IPS-18c (cell line): ENCODE measurements at regions not wholly inside any gene's neighbourhood (a gene's known extent, or its start where the extent isn't known, plus 50 kb on each side); places are given as distances from the start of the nearest gene placed in this dataset.

Source experiments
- H3K4me3 ChIP-seq: 2 replicates; pipeline ENCODE4 v1.7.0; 2013; ENCODE audit warnings: low read depth, mild to moderate bottlenecking, low read length, moderate library complexity; ENCODE audit not compliant: insufficient read depth
- H3K9me3 ChIP-seq: one replicate; pipeline ENCODE4 v1.6.1; 2013; ENCODE audit warnings: mild to moderate bottlenecking, low read length, moderate library complexity; ENCODE audit not compliant: control insufficient read depth, insufficient read depth

DNA sequence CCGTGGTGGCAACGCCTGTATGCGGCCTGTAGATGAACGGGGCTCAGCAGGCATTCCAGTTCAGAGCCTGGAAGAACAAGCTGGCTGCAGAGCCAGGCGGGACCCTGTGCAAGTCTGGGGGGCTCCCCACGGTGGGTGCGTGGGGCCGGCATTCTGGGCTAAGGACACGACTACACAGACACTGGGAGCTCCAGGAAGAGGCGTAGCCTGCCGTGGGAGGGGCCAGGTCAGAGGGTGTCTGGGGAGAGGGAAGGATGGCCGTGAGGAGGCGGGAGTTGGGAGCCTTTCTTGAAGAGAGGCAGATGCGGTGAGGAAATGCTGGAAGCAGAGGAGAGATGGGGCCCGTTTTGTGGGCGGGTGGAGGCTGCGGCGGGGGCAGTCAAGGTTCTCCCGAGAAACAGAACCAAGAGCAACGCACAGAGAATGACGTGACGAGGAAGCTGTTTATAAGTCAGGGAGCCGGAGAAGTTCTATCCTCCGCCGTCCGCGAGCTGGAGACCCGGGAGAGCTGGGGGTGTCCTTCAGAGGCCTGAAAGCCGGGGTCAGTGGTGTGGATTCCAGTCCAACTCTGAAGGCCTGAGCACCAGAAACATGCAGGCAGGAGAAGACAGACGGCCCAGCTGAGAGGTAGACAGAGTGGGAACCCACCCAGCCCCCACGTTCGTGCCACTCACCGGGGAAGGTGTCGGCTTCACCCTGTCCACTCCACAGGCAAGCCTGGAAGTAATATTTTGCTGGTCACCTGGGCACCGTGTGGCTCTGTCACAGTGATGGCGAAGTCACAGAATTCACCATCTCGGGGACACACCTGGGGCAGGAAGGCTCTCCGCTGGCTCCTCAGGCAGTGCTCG, 529.6 kb downstream of the BRD1 start:
- H3K9me3 ChIP-seq, result no peaks in the 10 kb centered on the region
- H3K4me3 ChIP-seq, result no peak overlapping the region

DNA sequence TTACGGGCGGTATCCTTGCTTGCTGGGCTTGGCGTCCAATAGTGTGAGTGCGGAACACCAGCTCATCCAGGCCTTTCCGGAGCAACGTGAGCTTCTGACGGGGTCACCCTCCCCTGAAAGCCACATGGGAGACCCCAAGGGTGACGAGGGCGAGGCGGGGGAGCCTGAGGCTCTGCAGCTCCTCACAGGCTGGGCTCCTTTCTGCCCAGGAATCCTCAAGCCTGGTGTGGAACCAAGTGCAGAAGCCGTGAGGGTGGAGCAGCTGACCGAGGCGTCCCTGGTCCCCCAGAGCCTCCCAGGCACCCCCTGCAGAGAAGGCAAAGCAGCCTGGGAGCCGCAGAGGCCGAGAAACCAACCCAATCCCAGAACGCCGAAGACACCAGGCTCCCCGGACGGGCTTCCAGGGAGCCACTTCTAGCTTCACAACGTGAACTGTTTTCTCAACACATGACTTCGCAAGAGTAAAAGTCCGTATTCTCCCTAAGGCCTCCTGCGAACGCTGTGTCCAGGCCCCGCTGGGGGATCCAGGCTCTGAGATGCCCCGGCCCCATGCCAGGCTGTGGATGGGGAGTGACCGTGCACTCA, 530.3 kb downstream of the BRD1 start:
- H3K4me3 ChIP-seq, result no peak overlapping the region
- H3K9me3 ChIP-seq, result no peaks in the 10 kb centered on the region

DNA sequence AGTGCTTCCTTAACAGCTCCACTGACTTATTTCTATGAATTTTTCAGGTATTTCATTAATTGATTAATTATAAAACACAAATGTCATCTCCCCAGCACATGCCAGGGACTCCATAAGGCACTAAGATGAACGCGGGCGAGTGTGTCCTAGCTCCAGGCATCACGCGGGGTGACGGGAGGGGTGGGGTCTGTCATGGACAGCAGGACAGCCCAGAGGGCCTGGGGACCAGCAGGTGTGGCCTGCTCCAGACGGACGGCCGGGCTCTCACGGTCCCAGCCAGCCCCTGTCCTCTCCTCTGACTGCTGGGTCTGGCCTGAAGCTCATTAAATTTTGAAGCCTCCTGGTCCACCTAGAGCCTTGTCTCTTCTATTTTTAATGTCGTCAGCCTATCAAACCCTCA, 531.1 kb downstream of the BRD1 start:
- Histone ChIP-seq H3K9me3 (no peaks in the 10 kb centered on the region), H3K4me3 (no peak overlapping the region)

DNA sequence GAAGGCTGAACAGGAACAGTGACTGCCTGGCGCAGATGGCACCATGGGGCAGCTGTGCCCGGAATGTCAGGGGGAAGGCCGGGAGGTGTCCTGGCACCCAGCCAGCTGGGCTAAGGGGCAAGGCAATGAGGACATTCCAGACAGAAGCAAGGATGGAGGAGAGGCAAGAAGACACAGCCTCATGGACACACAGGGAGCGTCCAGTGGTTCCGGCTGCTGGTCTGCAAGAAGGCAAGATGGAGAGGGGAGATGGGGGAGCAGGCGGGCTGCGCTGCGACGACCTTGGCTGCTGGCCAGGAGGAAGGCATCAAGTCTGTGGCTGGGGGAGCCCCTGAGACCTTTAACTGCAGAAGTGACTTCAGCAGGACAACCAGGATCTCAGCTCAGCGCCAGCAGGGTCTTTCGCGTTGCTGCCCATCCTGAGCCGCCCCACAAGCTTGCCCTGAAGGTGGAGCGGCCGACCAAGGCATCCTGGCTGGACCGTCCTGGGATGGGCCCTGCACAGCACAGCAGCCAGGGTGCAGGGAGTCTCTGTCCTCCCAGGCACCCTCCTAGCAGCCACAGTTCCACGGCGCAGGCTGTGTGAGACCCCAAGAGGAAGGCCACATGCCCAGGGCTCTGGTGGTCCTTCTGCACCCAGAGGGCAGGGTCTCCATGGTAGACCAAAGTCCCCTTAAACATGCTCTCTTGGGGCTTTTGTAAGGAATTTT, 531.7 kb downstream of the BRD1 start:
- no peak overlapping the region for H3K4me3 ChIP-seq
- no peaks in the 10 kb centered on the region for H3K9me3 ChIP-seq

DNA sequence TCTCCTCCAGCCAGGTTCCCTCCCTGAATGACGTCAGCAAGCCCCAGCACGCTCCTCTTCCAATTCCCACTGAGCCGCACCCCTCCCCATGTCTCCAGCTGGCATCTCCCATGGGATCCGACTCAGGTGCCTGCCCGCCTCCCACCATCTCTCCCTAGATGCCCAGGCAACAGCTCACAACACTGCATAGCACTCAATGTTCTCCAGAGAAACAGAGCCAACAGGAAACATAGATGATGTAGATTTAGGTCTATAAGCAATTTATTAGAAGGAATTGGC, 532.3 kb downstream of the BRD1 start:
- Histone ChIP-seq H3K4me3 (no peak overlapping the region), H3K9me3 (no peaks in the 10 kb centered on the region)

DNA sequence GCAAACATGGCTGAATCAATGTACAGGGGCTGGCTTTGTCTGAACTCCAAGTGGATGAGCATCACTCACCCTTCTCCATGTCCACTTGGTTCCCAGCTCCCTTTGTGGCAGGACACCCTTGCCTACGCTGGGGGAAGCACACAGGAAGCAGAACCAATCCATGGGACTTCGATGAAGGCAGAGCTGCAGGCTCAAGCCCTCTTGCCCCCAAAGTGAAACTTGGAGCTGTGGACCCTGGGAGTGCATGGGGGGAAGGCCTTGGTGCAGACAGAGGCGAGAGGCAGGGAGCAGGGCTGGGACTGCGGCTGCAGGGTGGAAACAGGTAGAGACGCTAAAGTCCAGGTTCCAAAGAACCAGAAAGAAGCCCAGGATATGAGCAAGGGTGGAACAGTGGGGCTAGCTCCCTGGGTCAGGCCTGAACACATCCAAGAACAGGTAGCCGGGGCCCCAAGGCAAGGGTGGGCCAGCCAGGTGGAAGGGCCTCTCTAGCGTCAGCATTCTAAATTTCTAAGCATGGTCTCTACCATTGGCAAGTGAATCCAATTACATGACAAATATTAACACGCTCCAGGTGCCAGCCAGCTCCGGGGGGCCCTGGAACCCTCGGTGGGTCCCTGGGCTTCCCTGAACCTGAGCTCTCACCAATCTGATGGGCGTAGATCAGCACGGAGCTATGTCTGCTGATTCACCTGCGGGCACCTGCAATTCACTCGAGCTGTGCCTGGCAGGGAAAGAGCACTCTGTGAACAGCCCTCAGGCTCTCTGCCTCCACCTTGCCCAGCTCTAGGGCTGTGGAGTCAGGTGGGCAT, 532.8 kb downstream of the BRD1 start:
- Histone ChIP-seq H3K4me3 (no peak overlapping the region), H3K9me3 (no peaks in the 10 kb centered on the region)

DNA sequence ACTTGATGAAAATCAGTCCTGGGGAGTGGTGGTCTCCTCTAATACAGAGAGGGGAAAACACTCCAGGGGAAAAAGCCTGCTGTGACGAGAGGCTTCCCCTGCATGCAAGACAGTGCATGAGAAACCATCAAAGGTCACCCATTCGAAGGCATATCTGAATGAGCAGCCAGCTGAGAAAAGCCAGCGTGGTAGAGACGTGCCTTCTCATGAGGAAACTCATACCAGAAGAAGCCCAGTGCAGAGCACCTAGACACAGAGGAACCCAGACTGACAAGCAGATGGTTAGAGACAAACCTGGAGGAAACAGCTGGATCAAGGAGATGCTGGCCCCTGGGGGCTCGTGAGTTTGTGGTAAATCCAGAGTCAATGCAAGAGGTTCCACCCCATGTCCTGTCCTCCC, 534.8 kb downstream of the BRD1 start:
- Histone ChIP-seq H3K4me3 (no peak overlapping the region), H3K9me3 (no peaks in the 10 kb centered on the region)

DNA sequence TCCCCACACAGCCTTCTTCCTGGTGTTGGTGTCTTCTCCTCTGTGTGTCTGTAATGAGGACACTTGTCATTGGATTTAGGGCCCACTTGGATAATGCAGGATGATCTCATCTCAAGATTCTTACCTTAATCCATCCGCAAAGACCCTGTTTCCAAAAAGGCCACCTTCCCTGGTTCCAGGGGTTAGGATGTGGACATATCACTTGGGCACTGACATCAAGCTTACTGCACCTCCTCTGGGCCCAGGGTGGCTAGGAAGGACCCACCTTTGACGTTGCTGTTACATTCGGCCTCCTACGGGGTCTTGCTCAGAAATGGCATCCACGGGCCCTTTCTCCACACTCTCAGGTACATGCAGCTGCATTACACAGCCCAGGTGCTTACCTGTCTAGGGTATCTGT, 535.9 kb downstream of the BRD1 start:
- Histone ChIP-seq H3K9me3 (no peaks in the 10 kb centered on the region), H3K4me3 (no peak overlapping the region)

DNA sequence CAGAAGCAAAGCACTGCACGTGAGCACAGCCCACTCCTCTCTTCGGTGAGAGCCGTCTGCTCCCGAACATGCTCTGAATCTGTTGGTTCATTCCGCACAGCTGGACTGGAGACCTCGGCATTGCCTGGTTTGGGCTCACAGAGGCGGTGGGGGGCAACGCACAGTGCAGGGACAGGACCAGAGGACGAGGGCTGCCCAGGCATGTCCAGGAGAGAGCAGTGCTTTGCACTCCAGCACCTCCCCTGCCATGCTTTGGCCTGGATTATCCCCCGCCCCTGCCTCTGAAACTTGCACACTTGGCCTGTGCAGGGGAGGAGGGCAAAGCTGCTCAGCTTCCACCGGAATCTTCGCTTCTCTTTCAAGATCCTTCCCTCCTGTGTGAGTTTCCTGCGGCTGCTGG, 536.5 kb downstream of the BRD1 start:
- no peak overlapping the region for H3K4me3 ChIP-seq
- H3K9me3 ChIP-seq, result no peaks in the 10 kb centered on the region

DNA sequence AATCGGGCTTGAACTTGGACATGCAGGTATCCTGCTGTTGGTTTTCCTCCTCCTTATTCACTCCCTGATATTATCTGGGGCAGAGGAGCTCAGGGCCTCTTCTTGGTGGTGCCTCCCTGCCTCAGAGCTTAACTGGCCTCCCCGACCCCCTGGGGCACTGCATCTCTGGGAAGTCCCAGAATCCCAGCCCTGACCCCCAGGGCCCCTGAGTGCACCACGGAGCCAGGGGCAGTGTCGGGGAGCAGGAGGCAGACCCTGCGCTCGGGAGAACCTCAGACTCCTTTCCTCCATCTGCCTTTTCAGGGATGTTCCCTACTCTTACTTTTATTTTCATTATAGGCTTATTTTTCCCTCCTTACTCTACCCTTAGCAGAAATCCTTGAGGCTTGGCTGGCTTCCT, 537.0 kb downstream of the BRD1 start:
- H3K9me3 ChIP-seq, result no peaks in the 10 kb centered on the region
- H3K4me3 ChIP-seq, result no peak overlapping the region

DNA sequence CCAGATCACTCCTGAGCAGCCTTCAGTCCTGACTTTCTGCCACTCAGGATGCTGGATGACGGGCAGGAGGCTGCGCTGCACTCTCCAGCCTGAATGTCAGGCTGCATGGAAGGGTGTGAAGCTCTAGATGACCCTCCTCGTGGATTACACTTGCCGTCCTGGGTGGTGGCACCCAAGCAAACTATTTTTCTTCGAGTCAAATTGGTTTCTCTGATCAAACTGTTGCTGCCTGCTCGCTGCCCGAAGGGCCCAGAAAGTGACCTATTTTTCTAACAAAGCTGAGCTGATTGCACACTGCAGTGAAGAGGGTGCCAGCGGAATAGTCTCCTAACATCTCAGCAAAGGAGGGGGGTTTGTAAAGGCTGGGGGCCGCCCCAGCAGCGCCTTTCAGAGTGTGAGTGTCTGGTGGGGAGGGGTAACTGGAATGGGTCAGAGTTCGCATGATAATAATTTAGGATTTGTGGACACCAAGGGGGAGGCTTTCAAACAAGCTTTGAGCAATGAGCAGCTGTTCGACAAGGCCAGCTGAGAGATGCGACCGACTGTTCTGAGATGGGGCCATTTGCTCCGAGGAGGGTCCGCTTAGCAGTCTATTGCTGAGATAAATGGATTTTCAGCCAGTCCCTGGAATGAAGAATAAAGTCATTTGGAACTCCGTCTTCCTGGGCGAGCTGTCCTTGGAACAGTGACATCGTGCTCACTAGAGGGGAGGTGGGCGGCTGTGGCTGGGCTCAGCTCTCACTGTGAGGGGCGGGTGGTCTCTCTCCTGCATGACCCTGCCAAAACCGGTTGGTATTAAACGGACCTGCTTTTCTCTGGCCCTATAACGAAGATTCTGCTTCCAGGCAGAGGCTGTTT, 537.6 kb downstream of the BRD1 start:
- no peaks in the 10 kb centered on the region for H3K9me3 ChIP-seq
- H3K4me3 ChIP-seq, result no peak overlapping the region

DNA sequence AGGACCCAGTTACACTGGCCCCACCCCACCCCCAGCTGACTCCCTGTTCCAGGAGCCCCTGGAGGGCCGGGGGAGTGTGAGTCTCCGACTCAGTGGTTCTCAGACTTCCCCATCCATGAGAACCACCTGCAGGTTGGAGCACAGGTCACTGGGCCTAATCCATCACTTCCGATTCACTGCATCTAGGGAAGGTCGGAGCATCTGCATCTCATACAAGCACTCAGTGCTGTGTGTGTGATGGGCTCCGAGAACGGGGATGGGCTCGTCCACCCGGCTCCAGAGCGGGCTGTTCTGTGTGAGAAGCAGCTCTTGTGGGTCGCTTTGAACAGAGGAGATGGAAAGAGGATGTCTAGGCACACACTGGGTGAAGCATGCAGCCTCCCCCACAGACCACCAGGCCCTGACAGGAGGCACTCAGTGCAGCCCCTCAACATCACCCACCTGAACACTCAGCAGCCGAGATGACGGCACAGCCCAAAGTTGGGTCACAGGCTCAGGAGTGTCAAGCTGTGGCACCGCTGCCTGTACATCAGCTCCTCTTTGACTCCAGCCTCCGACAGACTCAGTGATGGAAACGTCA, 541.4 kb downstream of the BRD1 start:
- H3K4me3 ChIP-seq, result no peak overlapping the region
- no peaks in the 10 kb centered on the region for H3K9me3 ChIP-seq

DNA sequence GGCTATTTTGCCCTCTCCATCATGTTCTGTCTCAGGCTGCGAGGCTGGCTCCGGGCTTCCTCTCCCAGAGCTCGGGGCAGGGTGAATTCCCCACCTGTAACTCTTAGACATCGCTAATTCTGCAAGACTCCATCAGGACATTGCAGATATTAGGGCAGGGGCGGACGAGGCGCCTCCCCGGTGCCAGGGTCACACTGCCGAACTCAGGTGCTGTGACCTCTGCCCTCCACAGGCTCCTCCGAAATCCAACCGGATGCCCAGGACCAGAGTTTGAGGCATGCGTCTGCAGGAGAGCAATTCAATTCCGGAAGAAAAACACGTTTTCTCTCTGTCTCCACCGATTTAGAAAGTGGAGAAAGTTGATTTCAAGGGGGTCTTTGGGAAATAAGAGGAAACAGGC, 542.7 kb downstream of the BRD1 start:
- H3K4me3 ChIP-seq, result no peak overlapping the region
- H3K9me3 ChIP-seq, result no peaks in the 10 kb centered on the region

DNA sequence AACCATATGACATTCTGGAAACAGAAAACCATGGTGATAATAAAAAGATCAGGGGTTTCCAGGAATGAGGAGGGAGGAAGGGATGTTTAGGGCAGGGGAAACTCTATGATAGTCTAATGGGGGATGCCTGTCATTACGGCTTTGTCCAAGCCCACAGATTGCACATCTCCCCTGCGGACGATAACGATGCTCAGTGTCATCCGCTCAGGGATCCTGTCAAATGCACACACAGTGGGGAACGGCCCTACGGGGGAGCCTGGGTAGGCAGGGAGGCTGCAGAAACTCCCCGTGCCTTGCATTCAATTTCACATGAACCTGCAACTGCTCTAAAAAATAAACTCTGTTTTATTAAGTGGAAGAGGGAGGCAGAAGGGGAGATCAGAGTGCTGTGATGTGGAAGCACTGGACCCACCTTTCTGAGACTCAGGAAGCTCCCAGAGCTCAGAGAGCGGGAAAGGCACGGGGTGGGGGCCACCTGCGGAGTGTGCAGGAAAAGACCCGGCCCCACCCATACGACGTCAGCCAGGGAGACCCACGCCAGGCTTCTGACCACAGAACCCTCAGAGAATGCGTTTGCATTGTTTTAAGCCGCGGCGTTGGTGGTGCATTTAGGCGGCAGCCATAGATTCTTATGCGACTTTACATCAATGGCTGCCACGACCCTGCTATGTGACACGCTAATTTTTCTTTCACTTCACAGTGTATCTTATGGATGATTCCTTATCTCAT, 543.5 kb downstream of the BRD1 start:
- H3K4me3 ChIP-seq, result no peak overlapping the region
- H3K9me3 ChIP-seq, result no peaks in the 10 kb centered on the region

DNA sequence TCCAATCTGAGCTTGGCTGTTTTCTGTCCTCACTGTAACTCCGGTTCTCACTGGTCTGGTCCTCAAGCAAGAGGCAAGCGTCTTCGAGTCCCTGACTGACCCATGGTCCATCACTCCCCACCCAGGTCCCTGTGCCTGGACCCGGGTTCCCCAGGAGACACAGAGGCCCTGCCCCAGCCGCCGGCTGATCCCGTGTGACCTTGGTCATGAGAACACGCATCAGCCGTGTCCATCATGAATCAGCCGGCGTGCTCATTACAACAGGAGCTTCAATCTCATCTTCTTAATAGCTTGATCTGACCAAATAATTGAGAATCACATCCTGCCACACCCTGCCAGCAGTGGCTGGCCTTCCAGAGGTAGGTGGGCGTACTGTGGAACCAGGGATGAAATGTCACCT, 545.1 kb downstream of the BRD1 start:
- Histone ChIP-seq H3K4me3 (no peak overlapping the region), H3K9me3 (no peaks in the 10 kb centered on the region)
